SJSA1 (cell line): ENCODE measurements at regions not wholly inside any gene's neighbourhood (a gene's known extent, or its start where the extent isn't known, plus 50 kb on each side); places are given as distances from the start of the nearest gene placed in this dataset.

Experiments
- DNase-seq, 2 experiments: peaks; one replicate each; pipeline ENCODE4 v3.0.0-alpha.2; 2015 to 2020; ENCODE audit warnings: low spot score in 2 of 2, low read depth in 1 of 2
- H3K27ac ChIP-seq: fragments of 250-450 bp; sonication (Bioruptor Pico); 2 replicates; pipeline ENCODE4 v1.5.1; 2020; ENCODE audit warnings: mild to moderate bottlenecking, moderate library complexity
- H3K27me3 ChIP-seq: fragments of 250-450 bp; sonication (Bioruptor Pico); replicated peaks from 2 replicates; pipeline ENCODE4 v1.5.1; 2020; ENCODE audit warnings: mild to moderate bottlenecking, moderate library complexity
- H3K36me3 ChIP-seq: fragments of 250-450 bp; sonication (Bioruptor Pico); 2 replicates; pipeline ENCODE4 v1.5.1; 2020; ENCODE audit warnings: mild to moderate bottlenecking
- H3K4me1 ChIP-seq: fragments of 250-450 bp; sonication (Bioruptor Pico); replicated peaks from 2 replicates; pipeline ENCODE4 v1.6.1; 2021; ENCODE audit warnings: mild to moderate bottlenecking
- H3K4me3 ChIP-seq: fragments of 250-450 bp; sonication (Bioruptor Pico); 2 replicates; pipeline ENCODE4 v1.5.1; 2020; ENCODE audit warnings: mild to moderate bottlenecking
- H3K9me3 ChIP-seq: fragments of 250-450 bp; sonication (Bioruptor Pico); replicated peaks from 2 replicates; pipeline ENCODE4 v1.5.1; 2020; ENCODE audit warnings: mild to moderate bottlenecking

DNA sequence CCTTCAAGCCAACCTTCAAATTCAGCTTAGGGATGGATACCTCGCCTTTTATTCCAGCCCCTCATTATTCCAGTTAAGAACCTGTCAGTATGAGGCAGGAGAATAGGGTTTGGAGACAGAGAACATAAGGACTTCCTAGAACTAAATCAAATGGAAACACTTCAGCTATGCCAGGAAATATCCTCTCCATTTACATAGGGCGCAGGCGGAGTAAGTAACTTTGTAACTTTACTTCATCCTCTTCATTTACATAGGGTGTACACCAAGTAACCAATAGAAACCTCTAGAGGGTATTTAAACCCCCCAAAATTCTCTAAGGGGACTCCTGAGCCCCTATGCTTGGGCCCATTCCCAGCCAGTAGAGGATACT lies 75.4 kb upstream of the ATF3 start:
- Histone ChIP-seq H3K9me3 (no peaks in the 10 kb centered on the region), H3K27me3 (peaks cover 4% of the 10 kb centered on the region)

GRCh38 chr1:212536586-212536985 lies 72.0 kb upstream of the ATF3 start:
- Histone ChIP-seq H3K9me3 (no peaks in the 10 kb centered on the region), H3K27me3 (no peaks in the 10 kb centered on the region; the same call in 1 of the 2 replicates), H3K4me1 (no peaks in the 10 kb centered on the region), H3K36me3 (no peaks in the 10 kb centered on the region), H3K4me3 (no peak overlapping the region), H3K27ac (no peak overlapping the region)
- no peak for DNase-seq

More for the DNA sequence above, 75.4 kb upstream of the ATF3 start:
- Histone ChIP-seq H3K36me3 (no peaks in the 10 kb centered on the region), H3K4me1 (no peaks in the 10 kb centered on the region), H3K27ac (no peak overlapping the region), H3K4me3 (no peak overlapping the region)
- no peak for DNase-seq

DNA sequence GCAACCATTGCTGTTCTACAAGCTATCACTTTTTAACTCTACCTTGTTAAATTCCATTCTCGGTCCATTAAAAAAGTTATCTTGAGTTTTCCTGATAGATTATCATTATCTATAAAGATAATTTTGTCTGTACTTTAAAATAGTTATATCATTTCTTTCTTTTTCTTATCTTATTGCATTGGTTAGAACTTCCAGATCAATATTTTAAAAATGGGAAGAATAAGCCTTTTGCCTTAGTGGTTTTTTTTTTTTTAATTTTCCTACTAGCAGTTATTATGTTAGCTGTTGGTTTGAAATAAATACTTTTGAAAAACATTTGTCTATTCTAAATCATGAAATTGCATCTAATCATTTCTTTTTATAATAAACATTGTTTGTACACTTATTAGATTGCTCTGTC lies 71.0 kb upstream of the ATF3 start:
- Histone ChIP-seq H3K4me3 (no peak overlapping the region), H3K9me3 (no peaks in the 10 kb centered on the region), H3K27me3 (no peaks in the 10 kb centered on the region), H3K27ac (no peak overlapping the region), H3K36me3 (no peaks in the 10 kb centered on the region), H3K4me1 (no peaks in the 10 kb centered on the region)
- DNase-seq: no peak

GRCh38 chr1:212539737-212540430 lies 68.7 kb upstream of the ATF3 start:
- Histone ChIP-seq H3K36me3 (no peaks in the 10 kb centered on the region), H3K4me1 (no peaks in the 10 kb centered on the region), H3K4me3 (no peak overlapping the region), H3K27ac (no peak overlapping the region), H3K9me3 (no peaks in the 10 kb centered on the region), H3K27me3 (no peaks in the 10 kb centered on the region)
- no peak for DNase-seq

DNA sequence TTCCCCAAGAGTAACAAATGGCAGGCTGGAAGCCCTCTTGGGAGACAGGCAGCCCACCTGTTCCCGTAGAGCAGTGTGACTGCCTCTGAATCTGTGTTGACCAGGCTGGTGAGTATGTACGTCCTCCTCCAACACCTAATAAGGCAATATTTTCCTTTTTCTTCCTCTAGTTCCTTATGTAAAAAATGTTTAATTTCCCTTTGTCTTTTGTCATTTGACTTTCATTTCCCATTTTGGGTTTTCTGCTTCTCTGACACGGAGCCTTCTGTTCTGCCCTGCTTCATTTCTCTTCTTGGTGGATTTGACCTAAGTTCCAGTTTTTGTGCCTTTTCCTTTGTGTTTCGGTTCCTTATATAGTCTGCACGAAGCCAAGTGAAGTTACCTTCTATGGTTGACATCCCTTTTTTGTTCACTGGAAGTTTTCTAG lies 65.8 kb upstream of the ATF3 start:
- Histone ChIP-seq H3K36me3 (no peaks in the 10 kb centered on the region), H3K27ac (no peak overlapping the region), H3K4me3 (no peak overlapping the region), H3K9me3 (no peaks in the 10 kb centered on the region), H3K4me1 (no peaks in the 10 kb centered on the region), H3K27me3 (peaks cover 5% of the 10 kb centered on the region; the same call in 1 of the 2 replicates)
- DNase-seq: no peak

- DNase-seq: no peak
- Histone ChIP-seq H3K4me3 (no peak overlapping the region), H3K4me1 (no peaks in the 10 kb centered on the region), H3K27me3 (peaks cover 5% of the 10 kb centered on the region; the same call in 1 of the 2 replicates), H3K27ac (no peak overlapping the region), H3K9me3 (no peaks in the 10 kb centered on the region), H3K36me3 (no peaks in the 10 kb centered on the region)
These were observed 64.5 kb upstream of the ATF3 start for GRCh38 chr1:212544110-212544509.

DNA sequence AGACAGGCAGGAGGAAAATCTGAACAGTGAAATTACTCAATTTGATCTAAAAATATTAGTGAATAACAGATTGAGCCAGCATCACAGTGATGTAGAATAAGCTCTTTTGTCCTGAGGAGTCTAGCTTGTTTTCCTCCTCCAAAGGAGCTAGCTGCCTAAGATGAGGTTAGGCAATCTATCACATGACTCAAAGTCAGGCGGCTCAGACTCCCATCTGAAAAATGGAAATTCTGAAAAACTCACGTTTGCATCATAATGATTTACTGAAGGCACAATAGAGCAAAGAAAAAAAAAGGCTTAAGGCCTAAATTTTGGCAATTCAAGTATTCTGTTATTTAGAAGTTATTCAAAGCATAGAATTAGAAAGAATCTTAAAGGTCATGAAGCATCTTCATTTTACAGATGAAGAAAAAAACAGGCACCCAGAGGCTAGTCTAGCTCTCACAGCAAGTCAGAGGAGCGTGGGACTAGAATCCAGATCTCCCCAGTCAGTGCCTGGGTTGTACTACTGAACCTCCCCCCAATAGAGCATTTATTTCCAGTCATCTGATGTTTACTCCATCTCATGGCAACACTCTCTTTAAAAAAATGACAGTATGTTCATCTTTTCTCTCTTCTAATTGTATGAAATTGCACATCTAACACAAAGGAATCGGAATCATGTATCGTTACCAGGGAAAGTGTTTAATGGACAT lies 62.5 kb upstream of the ATF3 start:
- Histone ChIP-seq H3K27ac (no peak overlapping the region), H3K4me1 (no peaks in the 10 kb centered on the region), H3K9me3 (no peaks in the 10 kb centered on the region), H3K36me3 (no peaks in the 10 kb centered on the region), H3K4me3 (no peak overlapping the region), H3K27me3 (peaks cover 5% of the 10 kb centered on the region; the same call in 1 of the 2 replicates)
- DNase-seq: no peak

- Histone ChIP-seq H3K4me1 (no peaks in the 10 kb centered on the region), H3K36me3 (no peaks in the 10 kb centered on the region), H3K4me3 (no peak overlapping the region), H3K27me3 (peaks cover 5% of the 10 kb centered on the region; the same call in 1 of the 2 replicates), H3K9me3 (no peaks in the 10 kb centered on the region), H3K27ac (no peak overlapping the region)
- DNase-seq: no peak
These were observed 59.0 kb upstream of the ATF3 start for GRCh38 chr1:212549503-212550017.

- no peak for DNase-seq
- peaks cover 3% of the 10 kb centered on the region; the same call in 1 of the 2 replicates for H3K27me3 ChIP-seq
These were observed 56.6 kb upstream of the ATF3 start for GRCh38 chr1:212551929-212552328.

DNA sequence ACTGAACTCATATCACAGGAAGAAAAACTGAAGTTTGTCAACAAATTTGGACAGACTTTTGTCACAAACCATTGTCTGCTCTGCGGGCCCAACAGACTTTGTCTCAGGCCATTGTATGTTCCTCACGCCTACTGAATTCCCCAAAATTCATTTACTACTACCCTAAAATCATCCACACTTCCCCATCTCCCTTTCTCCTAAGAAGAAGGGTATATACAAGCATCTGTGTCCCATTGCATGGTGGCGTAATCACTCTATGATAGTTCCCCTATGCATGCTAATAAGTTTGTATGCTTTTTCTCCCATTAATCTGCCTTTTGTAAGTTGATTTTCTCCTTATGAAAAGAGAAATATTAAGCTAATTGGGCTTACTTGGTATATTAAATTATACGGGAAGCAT lies 54.9 kb upstream of the ATF3 start:
- Histone ChIP-seq H3K27ac (no peak overlapping the region), H3K4me1 (peaks cover 8% of the 10 kb centered on the region), H3K36me3 (no peaks in the 10 kb centered on the region), H3K4me3 (no peak overlapping the region), H3K27me3 (no peaks in the 10 kb centered on the region), H3K9me3 (no peaks in the 10 kb centered on the region)
- no peak for DNase-seq

More at GRCh38 chr1:212551929-212552328, 56.6 kb upstream of the ATF3 start:
- Histone ChIP-seq H3K9me3 (no peaks in the 10 kb centered on the region), H3K4me1 (no peaks in the 10 kb centered on the region), H3K27ac (no peak overlapping the region), H3K4me3 (no peak overlapping the region), H3K36me3 (no peaks in the 10 kb centered on the region)

DNA sequence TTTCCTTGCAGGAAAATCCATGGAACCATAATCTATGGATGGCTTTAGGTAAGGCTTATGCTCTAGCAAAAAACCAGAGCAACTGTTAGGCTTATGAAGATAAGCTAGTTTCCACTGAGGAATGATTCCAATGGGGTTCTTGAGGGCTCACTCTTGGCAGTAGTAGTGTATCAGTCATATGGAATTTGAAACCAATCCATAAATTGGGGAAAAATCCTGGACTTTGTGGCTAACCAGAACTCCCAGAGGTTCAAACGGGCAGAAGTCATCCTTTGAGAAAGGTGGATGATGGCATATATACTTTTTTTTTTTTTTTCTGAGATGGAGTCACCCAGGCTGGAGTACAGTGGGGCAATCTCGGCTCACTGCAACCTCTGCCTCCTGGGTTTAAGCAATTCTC lies 54.2 kb upstream of the ATF3 start:
- Histone ChIP-seq H3K27me3 (no peaks in the 10 kb centered on the region), H3K27ac (no peak overlapping the region), H3K4me3 (no peak overlapping the region), H3K4me1 (peaks cover 13% of the 10 kb centered on the region), H3K36me3 (no peaks in the 10 kb centered on the region), H3K9me3 (no peaks in the 10 kb centered on the region)
- no peak for DNase-seq

- Histone ChIP-seq H3K9me3 (no peaks in the 10 kb centered on the region), H3K4me1 (peaks cover 14% of the 10 kb centered on the region), H3K36me3 (no peaks in the 10 kb centered on the region), H3K27me3 (no peaks in the 10 kb centered on the region), H3K27ac (no peak overlapping the region), H3K4me3 (no peak overlapping the region)
- DNase-seq: no peak
These were observed 53.1 kb upstream of the ATF3 start for GRCh38 chr1:212555426-212555825.

- DNase-seq: no peak
- H3K27ac ChIP-seq: no peak overlapping the region
- H3K27me3 ChIP-seq: no peaks in the 10 kb centered on the region
- H3K36me3 ChIP-seq: no peaks in the 10 kb centered on the region
- peaks cover 26% of the 10 kb centered on the region for H3K4me1 ChIP-seq
- H3K4me3 ChIP-seq: no peak overlapping the region
- H3K9me3 ChIP-seq: no peaks in the 10 kb centered on the region
These were observed 51.6 kb upstream of the ATF3 start for GRCh38 chr1:212556822-212557549.
